AG04450 (cell line): ENCODE measurements at regions not wholly inside any gene's neighbourhood (a gene's known extent, or its start where the extent isn't known, plus 50 kb on each side); places are given as distances from the start of the nearest gene placed in this dataset.

Source experiments
- CTCF ChIA-PET: fragments of 300-600, 350-600 bp; formaldehyde crosslinking; extraction: SDS; loops from one replicate; lab custom pipeline; 2022; ENCODE audit warnings: antibody characterized with exemption, inconsistent platforms; lab: Charles Lee
- POLR2A ChIA-PET: fragments of 350-600 bp; formaldehyde crosslinking; extraction: SDS; loops from one replicate; lab custom pipeline; 2021; ENCODE audit warnings: antibody characterized with exemption, inconsistent platforms; lab: Yijun Ruan, JAX
- DNase-seq: peaks from one replicate; pipeline ENCODE4 v3.0.0-alpha.2; 2011; ENCODE audit warnings: low read depth, low spot score
- H3K27ac ChIP-seq: one replicate; pipeline ENCODE4 v1.5.1; 2012; ENCODE audit warnings: low read depth, low read length, control low read depth
- H3K27me3 ChIP-seq: one replicate; pipeline ENCODE4 v1.6.0; 2012; ENCODE audit warnings: low read length; ENCODE audit not compliant: control insufficient read depth, insufficient read depth
- H3K4me3 ChIP-seq: 2 replicates; pipeline ENCODE4 v1.5.1; 2011; ENCODE audit warnings: mild to moderate bottlenecking, low read depth, low read length, control low read depth
- H3K9me3 ChIP-seq: 2 replicates; pipeline ENCODE4 v1.5.1; 2012; ENCODE audit warnings: low read length; ENCODE audit not compliant: control insufficient read depth, insufficient read depth
- CTCF ChIP-seq: IDR thresholded peaks from 2 replicates; pipeline ENCODE4 v1.5.1; 2011; ENCODE audit warnings: low read depth, low read length, control low read depth, inconsistent platforms

- Histone ChIP-seq H3K9me3 (no peaks in the 10 kb centered on the region), H3K4me3 (no peak overlapping the region), H3K27ac (no peak overlapping the region), H3K27me3 (no peaks in the 10 kb centered on the region)
- no peak for TF ChIP-seq CTCF
- ChIA-PET CTCF (no interaction called here), POLR2A (no interaction called here)
- DNase-seq = no peak
These were observed 75.8 kb upstream of the PIK3C3 start for GRCh38 chr18:41879256-41879655.

- Histone ChIP-seq H3K9me3 (no peaks in the 10 kb centered on the region), H3K27me3 (no peaks in the 10 kb centered on the region), H3K27ac (no peak overlapping the region), H3K4me3 (no peak overlapping the region)
- no peak for TF ChIP-seq CTCF
- peak; percentile 1 for DNase-seq
- ChIA-PET CTCF (no interaction called here), POLR2A (no interaction called here)
These were observed 79.8 kb upstream of the PIK3C3 start for GRCh38 chr18:41875094-41875780.

- H3K27me3 ChIP-seq = no peaks in the 10 kb centered on the region
- no peak for TF ChIP-seq CTCF
- no peaks in the 10 kb centered on the region for H3K9me3 ChIP-seq
- no peak overlapping the region for H3K27ac ChIP-seq
- CTCF ChIA-PET = interaction anchor here (1.1 kb wide), 1 partner anchor 36 kb away, joined by 3 read pairs; no protein-coding TSS in a partner anchor
- no peak for DNase-seq
- H3K4me3 ChIP-seq = no peak overlapping the region
- POLR2A ChIA-PET = no interaction called here
These were observed 81.3 kb upstream of the PIK3C3 start for GRCh38 chr18:41873730-41874129.

- TF ChIP-seq CTCF = no peak
- no peak for DNase-seq
- Histone ChIP-seq H3K27me3 (no peaks in the 10 kb centered on the region), H3K9me3 (no peaks in the 10 kb centered on the region; the same call in 1 of the 2 replicates), H3K4me3 (no peak overlapping the region), H3K27ac (no peak overlapping the region)
- ChIA-PET POLR2A (no interaction called here), CTCF (interaction anchor here (0.6 kb wide), 1 partner anchor 242 kb away, joined by 3 read pairs; no protein-coding TSS in a partner anchor)
These were observed 82.8 kb upstream of the PIK3C3 start for GRCh38 chr18:41872206-41872605.

- H3K9me3 ChIP-seq = no peaks in the 10 kb centered on the region; the same call in 1 of the 2 replicates
- no peak overlapping the region for H3K27ac ChIP-seq
- ChIA-PET POLR2A (no interaction called here), CTCF (interaction anchor here (0.6 to 1.0 kb wide), 2 partner anchors 34 to 243 kb away, joined by 3 to 4 read pairs; no protein-coding TSS in a partner anchor)
- no peak for DNase-seq
- TF ChIP-seq CTCF = no peak
- H3K27me3 ChIP-seq = no peaks in the 10 kb centered on the region
- no peak overlapping the region for H3K4me3 ChIP-seq
These were observed 83.6 kb upstream of the PIK3C3 start for GRCh38 chr18:41871229-41872000.
